PFSK-1 (cell line): ENCODE measurements at regions not wholly inside any gene's neighbourhood (a gene's known extent, or its start where the extent isn't known, plus 50 kb on each side); places are given as distances from the start of the nearest gene placed in this dataset.

Experiments used
- FOXP2 ChIP-seq: optimal IDR thresholded peaks from 2 replicates; pipeline ENCODE3; 2011; ENCODE audit warnings: borderline replicate concordance, control low read depth, inconsistent platforms; ENCODE audit not compliant: insufficient read depth; ENCODE audit errors: extremely low read length, extremely low read depth
- POLR2AphosphoS5 ChIP-seq: IDR thresholded peaks from 2 replicates; pipeline ENCODE4 v1.6.1; 2012; ENCODE audit warnings: low read depth, mild to moderate bottlenecking, control low read depth, low read length, moderate library complexity
- REST ChIP-seq, 2 experiments: IDR thresholded peaks; 2 replicates each; pipeline versions ENCODE4 v1.6.1 to v1.8.0; 2011 to 2012; ENCODE audit warnings: low read depth in 2 of 2, low read length in 2 of 2, control low read depth in 1 of 2, inconsistent platforms in 1 of 2, mild to moderate bottlenecking in 1 of 2, moderate library complexity in 1 of 2; ENCODE audit not compliant: insufficient read depth in 1 of 2
- SIN3A ChIP-seq: IDR thresholded peaks from 2 replicates; pipeline ENCODE4 v1.6.1; 2012; ENCODE audit warnings: mild to moderate bottlenecking, low read length, moderate library complexity, borderline replicate concordance; ENCODE audit not compliant: insufficient read depth
- TAF1 ChIP-seq: IDR thresholded peaks from 2 replicates; pipeline ENCODE4 v1.6.1; 2012; ENCODE audit warnings: low read length, control low read depth, borderline replicate concordance; ENCODE audit not compliant: insufficient read depth

GRCh38 chr13:67964091-67964490 lies 734.0 kb upstream of the PCDH9 start:
- no peak for TF ChIP-seq TAF1
- no peak for TF ChIP-seq FOXP2
- TF ChIP-seq POLR2AphosphoS5 = no peak
- no peak for TF ChIP-seq REST (IDR thresholded peaks at IDR 0.05; ENCODE audit: insufficient read depth in 1 of 2, low read depth in 2 of 2, low read length in 2 of 2)
- no peak for TF ChIP-seq SIN3A

GRCh38 chr13:67961331-67961730 lies 731.2 kb upstream of the PCDH9 start:
- TF ChIP-seq REST (IDR thresholded peaks at IDR 0.05; ENCODE audit: insufficient read depth in 1 of 2, low read depth in 2 of 2, low read length in 2 of 2) (no peak), SIN3A (no peak), FOXP2 (no peak), POLR2AphosphoS5 (no peak), TAF1 (no peak)

- TF ChIP-seq FOXP2 (no peak), SIN3A (no peak), REST (IDR thresholded peaks at IDR 0.05; ENCODE audit: insufficient read depth in 1 of 2, low read depth in 2 of 2, low read length in 2 of 2) (no peak), POLR2AphosphoS5 (no peak), TAF1 (no peak)
Observed at GRCh38 chr13:67951431-67951830, 721.3 kb upstream of the PCDH9 start.

DNA sequence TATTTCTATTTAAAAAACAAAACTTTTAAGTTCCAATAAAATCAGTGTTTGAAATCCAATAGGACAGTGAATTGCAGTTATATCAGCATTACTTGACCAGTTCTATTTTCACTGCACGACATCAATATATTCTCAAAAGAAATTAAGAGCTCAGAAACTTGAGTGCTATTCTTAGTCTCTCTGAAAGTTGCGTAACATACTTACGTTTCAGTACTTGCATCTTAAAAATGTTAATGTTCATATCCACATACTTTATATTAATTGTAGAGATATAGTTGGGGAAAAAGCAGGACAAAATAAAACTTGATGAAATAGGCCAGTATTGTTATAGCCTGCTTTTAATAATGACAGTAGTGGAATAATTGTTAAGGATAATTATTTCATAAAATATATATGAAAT lies 720.5 kb upstream of the PCDH9 start:
- TF ChIP-seq TAF1 (no peak), FOXP2 (no peak), POLR2AphosphoS5 (no peak), SIN3A (no peak), REST (IDR thresholded peaks at IDR 0.05; ENCODE audit: insufficient read depth in 1 of 2, low read depth in 2 of 2, low read length in 2 of 2) (no peak)

DNA sequence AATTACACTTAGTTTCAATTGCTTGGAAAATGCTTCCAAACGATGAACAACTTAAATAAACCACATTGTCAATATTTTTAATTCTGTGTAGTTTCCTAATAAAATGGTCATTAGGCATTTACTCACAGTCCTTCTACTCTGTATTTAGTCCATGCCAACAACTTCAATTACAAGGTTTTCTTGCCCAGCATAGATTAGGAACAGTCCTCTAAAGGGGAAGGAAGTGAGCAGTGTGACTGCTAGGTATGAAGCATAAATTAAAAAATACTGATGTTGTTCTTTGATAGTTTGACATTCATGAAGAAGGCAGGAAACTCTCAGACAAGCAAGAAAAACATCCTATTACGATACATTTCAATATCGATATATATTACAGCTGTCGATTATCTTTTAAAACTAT lies 716.0 kb upstream of the PCDH9 start:
- TF ChIP-seq POLR2AphosphoS5 (no peak), REST (IDR thresholded peaks at IDR 0.05; ENCODE audit: insufficient read depth in 1 of 2, low read depth in 2 of 2, low read length in 2 of 2) (no peak), SIN3A (no peak), FOXP2 (no peak), TAF1 (no peak)
